H1 (cell line): ENCODE measurements at regions not wholly inside any gene's neighbourhood (a gene's known extent, or its start where the extent isn't known, plus 50 kb on each side); places are given as distances from the start of the nearest gene placed in this dataset.

Source experiments
- CTCF ChIA-PET: fragments of 300-600 bp; sonication (Branson Sonifier 250); formaldehyde crosslinking; loops from one replicate; lab custom pipeline; 2021; ENCODE audit not compliant: partially characterized antibody; lab: Charles Lee
- POLR2A ChIA-PET: fragments of 300-600 bp; sonication (Branson Sonifier 250); formaldehyde crosslinking; loops from one replicate; lab custom pipeline; 2021; ENCODE audit warnings: inconsistent platforms; ENCODE audit not compliant: partially characterized antibody; lab: Charles Lee
- DNase-seq, 2 experiments: peaks; one replicate each; pipeline versions ENCODE4 v3.0.0 to v3.0.0-alpha.2; 2010 to 2022; ENCODE audit warnings: low spot score in 2 of 2, low read depth in 1 of 2, mixed read lengths in 1 of 2
- FAIRE-seq: peaks from 2 replicates; lab custom pipeline; 2011; peaks lifted over from hg19 to GRCh38; lab: Jason Lieb, UNC
- H2AFZ ChIP-seq: 2 replicates; pipeline ENCODE4 v1.8.1; 2012; ENCODE audit warnings: low read length, inconsistent platforms
- H2AK5ac ChIP-seq: 2 replicates; pipeline ENCODE4 v1.6.1; 2013; ENCODE audit warnings: low read depth, low read length
- H2BK120ac ChIP-seq: replicated peaks from 2 replicates; pipeline ENCODE3; 2013; ENCODE audit warnings: low read depth, low read length, inconsistent platforms
- H2BK12ac ChIP-seq: 2 replicates; pipeline ENCODE4 v1.6.1; 2013; ENCODE audit warnings: low read depth, low read length
- H2BK15ac ChIP-seq: 2 replicates; pipeline ENCODE4 v1.6.1; 2013; ENCODE audit warnings: low read length
- H2BK20ac ChIP-seq: 2 replicates; pipeline ENCODE4 v1.6.1; 2013; ENCODE audit warnings: low read length
- H2BK5ac ChIP-seq: 2 replicates; pipeline ENCODE4 v1.6.1; 2013; ENCODE audit warnings: low read depth, low read length
- H3K14ac ChIP-seq: 2 replicates; pipeline ENCODE4 v1.6.1; 2013; ENCODE audit warnings: inconsistent platforms; ENCODE audit not compliant: insufficient read length
- H3K18ac ChIP-seq: 2 replicates; pipeline ENCODE4 v1.6.1; 2013; ENCODE audit warnings: low read length; ENCODE audit errors: extremely low read depth
- H3K23ac ChIP-seq: 2 replicates; pipeline ENCODE4 v1.6.1; 2013; ENCODE audit warnings: inconsistent platforms; ENCODE audit not compliant: insufficient read length
- H3K23me2 ChIP-seq: 2 replicates; pipeline ENCODE4 v1.6.1; 2013; ENCODE audit warnings: low read depth, low read length
- H3K27ac ChIP-seq: 2 replicates; pipeline ENCODE4 v1.6.1; 2011; ENCODE audit warnings: low read depth, low read length, inconsistent platforms
- H3K27me3 ChIP-seq, 4 experiments: replicated peaks in 1 of 4; 1 replicate in 1 of 4; 2 replicates in 3 of 4; pipeline versions ENCODE4 v1.6.1 to v1.8.1; 2011 to 2013; ENCODE audit warnings: low read length in 3 of 4, mild to moderate bottlenecking in 3 of 4, inconsistent platforms in 2 of 4, mixed read lengths in 2 of 4, moderate library complexity in 1 of 4; ENCODE audit not compliant: control insufficient read depth in 3 of 4, insufficient read depth in 3 of 4; ENCODE audit errors: extremely low read depth in 1 of 4
- H3K36me3 ChIP-seq, 4 experiments: 2 replicates each; pipeline versions ENCODE4 v1.6.1 to v1.8.1; 2011 to 2013; ENCODE audit warnings: mild to moderate bottlenecking in 4 of 4, low read length in 3 of 4, moderate library complexity in 2 of 4, control low read depth in 1 of 4, inconsistent platforms in 1 of 4; ENCODE audit not compliant: insufficient read depth in 4 of 4, control insufficient read depth in 2 of 4
- H3K4ac ChIP-seq: replicated peaks from 2 replicates; pipeline ENCODE3; 2013; ENCODE audit warnings: low read length, low read depth, mixed read lengths, inconsistent platforms; ENCODE audit not compliant: insufficient read length
- H3K4me1 ChIP-seq, 4 experiments: replicated peaks in 1 of 4; 1 replicate in 1 of 4; 2 replicates in 3 of 4; pipeline versions ENCODE4 v1.6.1 to v1.8.1; 2011 to 2013; ENCODE audit warnings: low read length in 3 of 4, inconsistent platforms in 2 of 4, mixed read lengths in 1 of 4; ENCODE audit not compliant: insufficient read depth in 4 of 4, control insufficient read depth in 3 of 4
- H3K4me2 ChIP-seq, 2 experiments: 2 replicates each; pipeline versions ENCODE4 v1.6.1 to v1.8.1; 2011 to 2013; ENCODE audit warnings: low read depth in 2 of 2, low read length in 2 of 2, control low read depth in 1 of 2, inconsistent platforms in 1 of 2, mild to moderate bottlenecking in 1 of 2; ENCODE audit not compliant: insufficient read depth in 1 of 2
- H3K4me3 ChIP-seq, 4 experiments: fragments of 200-600, 300-600 bp in 1 of 4; sonication (generic), shearing (Covaris generic), sonication (Bioruptor Twin) in 1 of 4; 2 replicates each; pipeline versions ENCODE4 v1.5.1 to v1.8.1; 2011 to 2016; ENCODE audit warnings: low read length in 4 of 4, low read depth in 3 of 4, control low read depth in 2 of 4, inconsistent platforms in 2 of 4, mild to moderate bottlenecking in 2 of 4, mixed read lengths in 1 of 4, moderate library complexity in 1 of 4; ENCODE audit not compliant: insufficient read depth in 2 of 4; ENCODE audit errors: extremely low read depth in 1 of 4
- H3K56ac ChIP-seq: replicated peaks from 2 replicates; pipeline ENCODE3; 2013; ENCODE audit warnings: low read depth, mild to moderate bottlenecking, mixed read lengths, low read length, inconsistent platforms; ENCODE audit not compliant: insufficient read length
- H3K79me1 ChIP-seq: 2 replicates; pipeline ENCODE4 v1.6.1; 2013; ENCODE audit warnings: low read depth, low read length, control low read depth
- H3K79me2 ChIP-seq, 2 experiments: 2 replicates each; pipeline versions ENCODE4 v1.6.1 to v1.8.1; 2012 to 2013; ENCODE audit warnings: low read length in 2 of 2, mild to moderate bottlenecking in 2 of 2, inconsistent platforms in 1 of 2; ENCODE audit not compliant: insufficient read depth in 2 of 2, control insufficient read depth in 1 of 2
- H3K9ac ChIP-seq, 4 experiments: replicated peaks in 1 of 4; 1 replicate in 1 of 4; 2 replicates in 3 of 4; pipeline versions ENCODE4 v1.6.1 to v1.8.1; 2011 to 2013; ENCODE audit warnings: low read depth in 3 of 4, low read length in 3 of 4, control low read depth in 2 of 4, mild to moderate bottlenecking in 2 of 4, moderate library complexity in 2 of 4, inconsistent platforms in 1 of 4; ENCODE audit errors: extremely low read depth in 1 of 4
- H3K9me3 ChIP-seq, 2 experiments: 2 replicates each; pipeline versions ENCODE4 v1.6.1 to v1.8.1; 2012 to 2013; ENCODE audit warnings: mild to moderate bottlenecking in 2 of 2, moderate library complexity in 2 of 2, control low read depth in 1 of 2, inconsistent platforms in 1 of 2, low read depth in 1 of 2, low read length in 1 of 2, mixed read lengths in 1 of 2; ENCODE audit not compliant: insufficient read depth in 2 of 2
- H4K20me1 ChIP-seq, 2 experiments: replicated peaks in 1 of 2; 2 replicates each; pipeline versions ENCODE3 to v1.8.1; 2011 to 2013; ENCODE audit warnings: inconsistent platforms in 2 of 2, low read length in 2 of 2, mild to moderate bottlenecking in 1 of 2; ENCODE audit not compliant: insufficient read depth in 2 of 2, control insufficient read depth in 1 of 2
- H4K5ac ChIP-seq: 2 replicates; pipeline ENCODE4 v1.6.1; 2013; ENCODE audit warnings: low read length, low read depth, mixed read lengths, inconsistent platforms; ENCODE audit not compliant: insufficient read length
- H4K8ac ChIP-seq: 2 replicates; pipeline ENCODE4 v1.8.0; 2013; ENCODE audit warnings: mild to moderate bottlenecking, moderate library complexity, low read length, inconsistent platforms; ENCODE audit not compliant: insufficient read depth; ENCODE audit errors: extremely low read depth
- H4K91ac ChIP-seq: replicated peaks from 2 replicates; pipeline ENCODE3; 2013; ENCODE audit warnings: low read length, mixed read lengths, inconsistent platforms; ENCODE audit not compliant: insufficient read length
- BACH1 ChIP-seq: IDR thresholded peaks from 2 replicates; pipeline ENCODE4 v1.6.1; 2012; ENCODE audit warnings: low read length, improper control_type of control experiment
- CREB1 ChIP-seq: IDR thresholded peaks from 2 replicates; pipeline ENCODE4 v1.6.1; 2012; ENCODE audit warnings: inconsistent platforms
- EP300 ChIP-seq, 2 experiments: IDR thresholded peaks; 1 replicate in 1 of 2; 2 replicates in 1 of 2; pipeline ENCODE4 v1.6.1; 2011 to 2012; ENCODE audit warnings: low read depth in 2 of 2, low read length in 2 of 2, mild to moderate bottlenecking in 2 of 2, borderline replicate concordance in 1 of 2, inconsistent platforms in 1 of 2, moderate library complexity in 1 of 2
- JUN ChIP-seq: IDR thresholded peaks from 2 replicates; pipeline ENCODE4 v1.6.1; 2011; ENCODE audit warnings: low read depth, mild to moderate bottlenecking, improper control_type of control experiment, low read length
- NRF1 ChIP-seq: IDR thresholded peaks from 2 replicates; pipeline ENCODE4 v1.6.1; 2011; ENCODE audit warnings: mild to moderate bottlenecking, low read depth, low read length, improper control_type of control experiment
- RAD21 ChIP-seq, 2 experiments: IDR thresholded peaks in 1 of 2; conservative IDR thresholded peaks in 1 of 2; 2 replicates each; pipeline ENCODE4 v1.6.1; 2011; ENCODE audit warnings: low read depth in 2 of 2, low read length in 2 of 2, improper control_type of control experiment in 1 of 2, inconsistent platforms in 1 of 2, mild to moderate bottlenecking in 1 of 2, moderate library complexity in 1 of 2
- RBBP5 ChIP-seq: IDR thresholded peaks from 2 replicates; pipeline ENCODE4 v1.7.1; 2012; ENCODE audit warnings: low read depth, mild to moderate bottlenecking, inconsistent platforms, low read length, moderate library complexity, borderline replicate concordance
- TAF7 ChIP-seq: optimal IDR thresholded peaks from 2 replicates; pipeline ENCODE3; 2011; ENCODE audit warnings: low read depth, mild to moderate bottlenecking, inconsistent platforms, low read length, moderate library complexity, borderline replicate concordance
- WGBS, 2 experiments: shearing (Covaris generic) in 1 of 2; methylation state at CpG; one replicate each; pipeline versions ENCODE4 v1.1.6 to v1.1.7; 2013 to 2015; ENCODE audit warnings: low lambda C conversion rate in 2 of 2, mixed read lengths in 2 of 2, inconsistent platforms in 1 of 2, low coverage in 1 of 2, missing lambda C conversion rate in 1 of 2; ENCODE audit not compliant: insufficient replicate concordance in 2 of 2, insufficient coverage in 1 of 2, insufficient read length in 1 of 2; ENCODE audit errors: extremely low coverage in 1 of 2, missing lambda C conversion rate in 1 of 2; 5-methylcytosine and 5-hydroxymethylcytosine counted together
- TF ChIP-seq, protein P1 (sequence below): IDR thresholded peaks from 2 replicates; pipeline ENCODE4 v1.6.1; 2011; ENCODE audit warnings: low read length, improper control_type of control experiment
- TF ChIP-seq, protein P2 (sequence below): IDR thresholded peaks from 2 replicates; pipeline ENCODE4 v1.6.1; 2012; ENCODE audit warnings: inconsistent platforms

DNA sequence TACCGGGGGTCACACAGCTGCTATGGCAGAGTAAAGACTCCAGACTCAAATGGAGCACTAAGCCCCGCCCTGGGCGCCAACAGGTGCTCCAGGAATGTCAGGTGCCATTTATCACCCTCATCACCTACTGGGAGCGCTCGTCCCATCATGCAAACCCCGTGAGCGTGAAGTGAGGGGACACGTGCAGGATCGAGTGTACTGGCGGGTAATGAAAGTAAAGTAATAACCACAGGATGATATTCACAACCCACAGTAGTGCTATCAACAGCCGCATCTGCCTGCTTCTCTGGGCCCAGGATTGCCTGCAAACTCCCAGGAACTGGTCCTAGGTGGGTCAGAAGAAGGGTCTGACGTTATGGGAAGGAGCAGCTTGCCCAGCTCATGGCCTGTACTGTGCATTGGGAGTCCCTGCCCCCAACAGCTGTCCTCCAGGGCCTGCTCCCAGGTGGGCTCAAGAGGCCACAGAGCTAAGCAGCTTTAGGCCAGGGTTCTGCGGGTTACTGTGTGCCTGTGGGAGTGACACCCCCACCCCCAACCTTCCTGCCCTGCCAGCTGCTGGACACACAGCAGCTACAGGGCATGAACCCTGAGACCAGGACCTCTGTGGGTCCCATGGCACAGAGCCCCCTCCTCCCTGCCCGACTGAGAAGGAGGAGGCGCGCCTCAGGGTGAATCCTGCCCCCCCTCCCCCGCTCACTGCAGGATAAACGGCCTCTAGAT is 120.5 kb upstream of the SULF2 start:
- ChIA-PET CTCF (interaction anchor here (0.6 kb wide), 2 partner anchors 49 to 224 kb away, joined by 3 read pairs; no protein-coding TSS in a partner anchor), POLR2A (interaction anchor here (0.9 kb wide), 1 partner anchor 10 kb away, joined by 3 read pairs; no protein-coding TSS in a partner anchor)
- TF ChIP-seq NRF1 (no peak), TAF7 (no peak), RAD21 (IDR thresholded peaks at IDR 0.05 in 1 of 2, conservative IDR thresholded peaks at IDR 0.05 in 1 of 2; ENCODE audit: low read depth in 2 of 2, low read length in 2 of 2) (no peak), BACH1 (no peak), JUN (no peak), EP300 (IDR thresholded peaks at IDR 0.05; ENCODE audit: borderline replicate concordance in 1 of 2, low read depth in 2 of 2, low read length in 2 of 2) (no peak), CREB1 (no peak), RBBP5 (no peak)
- TF ChIP-seq, protein P1, sequence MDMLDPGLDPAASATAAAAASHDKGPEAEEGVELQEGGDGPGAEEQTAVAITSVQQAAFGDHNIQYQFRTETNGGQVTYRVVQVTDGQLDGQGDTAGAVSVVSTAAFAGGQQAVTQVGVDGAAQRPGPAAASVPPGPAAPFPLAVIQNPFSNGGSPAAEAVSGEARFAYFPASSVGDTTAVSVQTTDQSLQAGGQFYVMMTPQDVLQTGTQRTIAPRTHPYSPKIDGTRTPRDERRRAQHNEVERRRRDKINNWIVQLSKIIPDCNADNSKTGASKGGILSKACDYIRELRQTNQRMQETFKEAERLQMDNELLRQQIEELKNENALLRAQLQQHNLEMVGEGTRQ, result no peak
- TF ChIP-seq, protein P2, sequence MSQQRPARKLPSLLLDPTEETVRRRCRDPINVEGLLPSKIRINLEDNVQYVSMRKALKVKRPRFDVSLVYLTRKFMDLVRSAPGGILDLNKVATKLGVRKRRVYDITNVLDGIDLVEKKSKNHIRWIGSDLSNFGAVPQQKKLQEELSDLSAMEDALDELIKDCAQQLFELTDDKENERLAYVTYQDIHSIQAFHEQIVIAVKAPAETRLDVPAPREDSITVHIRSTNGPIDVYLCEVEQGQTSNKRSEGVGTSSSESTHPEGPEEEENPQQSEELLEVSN, result no peak
- H3K4me2 ChIP-seq, result no peak overlapping the region
- no peaks in the 10 kb centered on the region for H3K9me3 ChIP-seq
- no peak for DNase-seq
- H3K23ac ChIP-seq, result no peak overlapping the region
- H3K36me3 ChIP-seq, result no peaks in the 10 kb centered on the region
- no peak overlapping the region for H4K5ac ChIP-seq
- no peaks in the 10 kb centered on the region for H4K20me1 ChIP-seq
- H3K23me2 ChIP-seq, result no peaks in the 10 kb centered on the region
- no peak overlapping the region for H3K14ac ChIP-seq
- no peak overlapping the region for H2BK120ac ChIP-seq
- no peak overlapping the region for H2AFZ ChIP-seq
- H2BK20ac ChIP-seq, result no peak overlapping the region
- H3K4ac ChIP-seq, result no peak overlapping the region
- peak overlapping the region; percentile 23; the same call in 1 of the 2 replicates for H4K8ac ChIP-seq
- H2BK15ac ChIP-seq, result peak overlapping the region; percentile 81; the same call in 1 of the 2 replicates
- H3K4me1 ChIP-seq, result peaks cover 0 to 3% (median 0%) of the 10 kb centered on the region in 4 experiments; a peak in 3 of 7 replicates
- no peak overlapping the region for H3K27ac ChIP-seq
- H2BK5ac ChIP-seq, result no peak overlapping the region
- no peak overlapping the region for H3K4me3 ChIP-seq
- WGBS, 2 experiments, result 90% methylated on average over 15 of the region's 18 CpGs; no CpG with 5 or more reads in 1 of the 2 experiments
- no peaks in the 10 kb centered on the region for H3K27me3 ChIP-seq
- H3K79me1 ChIP-seq, result no peaks in the 10 kb centered on the region
- no peak overlapping the region for H4K91ac ChIP-seq
- H3K9ac ChIP-seq, result no peak overlapping the region
- H3K56ac ChIP-seq, result no peak overlapping the region
- no peaks in the 10 kb centered on the region for H3K79me2 ChIP-seq
- no peak overlapping the region for H2AK5ac ChIP-seq
- H3K18ac ChIP-seq, result no peak overlapping the region
- 0 out of 2 replicates have a peak overlapping the region, but pooled peaks have one; percentile 27 for H2BK12ac ChIP-seq
- no peak for FAIRE-seq
